Liver (tissue), 8 donors: ENCODE measurements at regions not wholly inside any gene's neighbourhood (a gene's known extent, or its start where the extent isn't known, plus 50 kb on each side); places are given as distances from the start of the nearest gene placed in this dataset.

Experiments
- DNase-seq: peaks from one replicate; pipeline ENCODE4 v3.0.0-alpha.2; 2017; ENCODE audit warnings: low spot score
- H3K27ac ChIP-seq, 2 donors: one replicate each; pipeline ENCODE4 v1.7.0; 2013; ENCODE audit warnings: inconsistent platforms in 2 of 2, low read length in 2 of 2, control low read depth in 1 of 2, low read depth in 1 of 2, mild to moderate bottlenecking in 1 of 2
- H3K27me3 ChIP-seq, 4 donors: one replicate each; pipeline versions ENCODE4 v1.6.1 to v1.7.0; 2013; ENCODE audit warnings: low read length in 3 of 4, inconsistent platforms in 1 of 4, mild to moderate bottlenecking in 1 of 4, moderate library complexity in 1 of 4; ENCODE audit not compliant: control insufficient read depth in 4 of 4, insufficient read depth in 4 of 4
- H3K36me3 ChIP-seq, 4 donors: one replicate each; pipeline versions ENCODE4 v1.6.1 to v1.7.0; 2013; ENCODE audit warnings: low read length in 3 of 4, mild to moderate bottlenecking in 3 of 4, low read depth in 1 of 4, moderate library complexity in 1 of 4; ENCODE audit not compliant: control insufficient read depth in 4 of 4, insufficient read depth in 3 of 4
- H3K4me1 ChIP-seq, 4 donors: one replicate each; pipeline versions ENCODE4 v1.6.1 to v1.7.0; 2013; ENCODE audit warnings: low read length in 3 of 4, mild to moderate bottlenecking in 3 of 4, moderate library complexity in 1 of 4; ENCODE audit not compliant: control insufficient read depth in 4 of 4, insufficient read depth in 4 of 4
- H3K4me3 ChIP-seq, 3 donors: one replicate each; pipeline versions ENCODE4 v1.6.1 to v1.7.0; 2013; ENCODE audit warnings: low read length in 3 of 3, control low read depth in 1 of 3, low read depth in 1 of 3, mild to moderate bottlenecking in 1 of 3
- H3K9ac ChIP-seq, 2 donors: one replicate each; pipeline ENCODE4 v1.7.0; 2013; ENCODE audit warnings: low read length in 2 of 2, mild to moderate bottlenecking in 2 of 2, moderate library complexity in 2 of 2, control low read depth in 1 of 2, low read depth in 1 of 2
- H3K9me3 ChIP-seq, 4 donors: one replicate each; pipeline versions ENCODE4 v1.6.1 to v1.7.0; 2013; ENCODE audit warnings: low read length in 3 of 4; ENCODE audit not compliant: control insufficient read depth in 4 of 4
- ATF3 ChIP-seq: IDR thresholded peaks from 2 replicates; pipeline ENCODE4 v1.6.1; 2016; ENCODE audit warnings: antibody characterized with exemption
- CTCF ChIP-seq: fragments of 150-350 bp; IDR thresholded peaks from 2 replicates; pipeline ENCODE4 v1.5.1; 2017; ENCODE audit warnings: improper control_type of control experiment, low read depth, low read length; ENCODE audit not compliant: missing input control
- EGR1 ChIP-seq, 2 donors: IDR thresholded peaks; 2 replicates each; pipeline ENCODE4 v1.6.1; 2016 to 2018; ENCODE audit warnings: antibody characterized with exemption in 2 of 2, low read depth in 2 of 2
- FOXA2 ChIP-seq: IDR thresholded peaks from 2 replicates; pipeline ENCODE4 v1.6.1; 2016; ENCODE audit warnings: antibody characterized with exemption
- GABPA ChIP-seq, 2 donors: IDR thresholded peaks in 1 of 2; conservative IDR thresholded peaks in 1 of 2; 2 replicates each; pipeline ENCODE4 v1.6.1; 2016; ENCODE audit warnings: antibody characterized with exemption in 2 of 2, mild to moderate bottlenecking in 1 of 2, moderate library complexity in 1 of 2
- HNF4A ChIP-seq, 2 donors: conservative IDR thresholded peaks; 2 replicates each; pipeline ENCODE4 v1.6.1; 2016; ENCODE audit warnings: antibody characterized with exemption in 2 of 2, mild to moderate bottlenecking in 2 of 2
- HNF4G ChIP-seq: IDR thresholded peaks from 2 replicates; pipeline ENCODE4 v1.6.1; 2016; ENCODE audit warnings: antibody characterized with exemption
- JUND ChIP-seq, 2 donors: IDR thresholded peaks; 2 replicates each; pipeline ENCODE4 v1.6.1; 2016; ENCODE audit warnings: antibody characterized with exemption in 2 of 2
- RAD21 ChIP-seq, 2 donors: IDR thresholded peaks; 2 replicates each; pipeline ENCODE4 v1.6.1; 2016; ENCODE audit warnings: antibody characterized with exemption in 2 of 2, mild to moderate bottlenecking in 2 of 2
- REST ChIP-seq: IDR thresholded peaks from 2 replicates; pipeline ENCODE4 v1.6.1; 2016; ENCODE audit warnings: antibody characterized with exemption, mild to moderate bottlenecking
- RXRA ChIP-seq, 2 donors: IDR thresholded peaks; 2 replicates each; pipeline ENCODE4 v1.6.1; 2017 to 2018; ENCODE audit warnings: antibody characterized with exemption in 2 of 2, mild to moderate bottlenecking in 1 of 2
- SP1 ChIP-seq: IDR thresholded peaks from 2 replicates; pipeline ENCODE4 v1.6.1; 2018; ENCODE audit warnings: antibody characterized with exemption, mild to moderate bottlenecking
- YY1 ChIP-seq: IDR thresholded peaks from 2 replicates; pipeline ENCODE4 v1.6.1; 2016; ENCODE audit warnings: antibody characterized with exemption, mild to moderate bottlenecking
- ZBTB33 ChIP-seq: IDR thresholded peaks from 2 replicates; pipeline ENCODE4 v1.6.1; 2016; ENCODE audit warnings: antibody characterized with exemption
- WGBS: extraction: QIAGEN DNeasy Blood & Tissue Kit; methylation state at CpG from one replicate; pipeline ENCODE4 v1.1.7; 2013; 5-methylcytosine and 5-hydroxymethylcytosine counted together
- donor health status: healthy.
- donor health status: healthy.
- donor health status: healthy.
- donor health status: healthy.
- donor health status: healthy.

- H3K9me3 ChIP-seq: no peaks in the 10 kb centered on the region
- no peak overlapping the region for H3K4me3 ChIP-seq
- TF ChIP-seq FOXA2: no peak
- TF ChIP-seq RXRA (IDR thresholded peaks at IDR 0.05): no peak
- no peak for TF ChIP-seq HNF4G
- no peak for TF ChIP-seq RAD21 (IDR thresholded peaks at IDR 0.05)
- no peak for TF ChIP-seq GABPA (IDR thresholded peaks at IDR 0.05 in 1 of 2, conservative IDR thresholded peaks at IDR 0.05 in 1 of 2)
- TF ChIP-seq CTCF: no peak
- no peak for TF ChIP-seq HNF4A (conservative IDR thresholded peaks at IDR 0.05)
- H3K9ac ChIP-seq: no peak overlapping the region
- H3K27ac ChIP-seq: no peak overlapping the region
- no peaks in the 10 kb centered on the region for H3K27me3 ChIP-seq
- DNase-seq: no peak
- H3K4me1 ChIP-seq: no peaks in the 10 kb centered on the region
- 92% methylated on average over 5 of the region's 5 CpGs for WGBS
- no peaks in the 10 kb centered on the region for H3K36me3 ChIP-seq
Observed at GRCh38 chr3:190764231-190765134, 98.0 kb downstream of the GMNC start.

GRCh38 chr3:190762801-190763200 is 99.7 kb downstream of the GMNC start:
- H3K9me3 ChIP-seq: no peaks in the 10 kb centered on the region
- no peak overlapping the region for H3K9ac ChIP-seq
- H3K27ac ChIP-seq: no peak overlapping the region
- DNase-seq: no peak
- no peak overlapping the region for H3K4me3 ChIP-seq
- no peaks in the 10 kb centered on the region for H3K27me3 ChIP-seq
- H3K36me3 ChIP-seq: no peaks in the 10 kb centered on the region
- no peaks in the 10 kb centered on the region for H3K4me1 ChIP-seq
- TF ChIP-seq FOXA2 (no peak), EGR1 (IDR thresholded peaks at IDR 0.05; ENCODE audit: low read depth in 2 of 2) (no peak), RXRA (IDR thresholded peaks at IDR 0.05) (no peak), HNF4A (conservative IDR thresholded peaks at IDR 0.05) (no peak), ATF3 (no peak), REST (no peak), SP1 (no peak), JUND (IDR thresholded peaks at IDR 0.05) (no peak), GABPA (IDR thresholded peaks at IDR 0.05 in 1 of 2, conservative IDR thresholded peaks at IDR 0.05 in 1 of 2) (no peak), ZBTB33 (no peak), HNF4G (no peak), CTCF (no peak), YY1 (no peak)
- 82% methylated on average over 2 of the region's 2 CpGs for WGBS
